Esophagus muscularis mucosa (tissue), 4 donors: ENCODE measurements at regions not wholly inside any gene's neighbourhood (a gene's known extent, or its start where the extent isn't known, plus 50 kb on each side); places are given as distances from the start of the nearest gene placed in this dataset.

Experiments
- DNase-seq: peaks from one replicate; pipeline ENCODE4 v3.0.0-alpha.2; 2017; ENCODE audit errors: extremely low spot score
- H3K27ac ChIP-seq, 4 donors: fragments of 200-600 bp; sonication (generic); replicated peaks in 1 of 4; 1 replicate in 3 of 4; 2 replicates in 1 of 4; pipeline ENCODE4 v1.5.1; 2016 to 2019; ENCODE audit warnings: mild to moderate bottlenecking in 1 of 4
- H3K27me3 ChIP-seq, 4 donors: fragments of 200-600 bp; sonication (generic); one replicate each; pipeline versions ENCODE4 v1.5.1 to v1.6.0; 2016 to 2019
- H3K36me3 ChIP-seq, 4 donors: fragments of 200-600 bp; sonication (generic); one replicate each; pipeline ENCODE4 v1.5.1; 2016 to 2019
- H3K4me1 ChIP-seq, 4 donors: fragments of 200-600 bp; sonication (generic); one replicate each; pipeline ENCODE4 v1.5.1; 2016 to 2019
- H3K4me3 ChIP-seq, 4 donors: fragments of 200-600 bp; sonication (generic); 1 replicate in 2 of 4; 2 replicates in 2 of 4; pipeline ENCODE4 v1.5.1; 2016 to 2019; ENCODE audit warnings: mild to moderate bottlenecking in 4 of 4, moderate library complexity in 1 of 4
- H3K9me3 ChIP-seq, 4 donors: fragments of 200-600 bp; sonication (generic); 1 replicate in 3 of 4; 2 replicates in 1 of 4; pipeline ENCODE4 v1.5.1; 2016 to 2019
- CTCF ChIP-seq, 3 experiments: fragments of 200-600 bp in 2 of 3; fragments of 450-650 bp in 1 of 3; sonication (generic) in 2 of 3; IDR thresholded peaks; one replicate each; pipeline ENCODE4 v1.5.1; 2017 to 2019; ENCODE audit warnings: antibody characterized with exemption in 3 of 3, mild to moderate bottlenecking in 2 of 3, moderate library complexity in 1 of 3
- EP300 ChIP-seq: sonication (generic); formaldehyde crosslinking; IDR thresholded peaks from one replicate; pipeline ENCODE4 v1.6.1; 2017; ENCODE audit warnings: antibody characterized with exemption
- POLR2A ChIP-seq: fragments of 450-650 bp; IDR thresholded peaks from one replicate; pipeline ENCODE4 v1.6.1; 2017; ENCODE audit warnings: antibody characterized with exemption, moderate library complexity, mild to moderate bottlenecking, low read depth
- POLR2AphosphoS5 ChIP-seq, 2 donors: sonication (generic); formaldehyde crosslinking; IDR thresholded peaks; one replicate each; pipeline ENCODE4 v1.6.1; 2017; ENCODE audit warnings: antibody characterized with exemption in 2 of 2
- WGBS: methylation state at CpG from one replicate; pipeline ENCODE4 v1.1.5; 2018; 5-methylcytosine and 5-hydroxymethylcytosine counted together
- intact Hi-C: fragments of 100-400 bp; cut with DNase I; formaldehyde crosslinking; loops from one replicate; pipeline ENCODE4 v1.15.1; 2023

- Histone ChIP-seq H3K27me3 (no peaks in the 10 kb centered on the region), H3K9me3 (no peaks in the 10 kb centered on the region), H3K4me3 (no peak overlapping the region), H3K36me3 (no peaks in the 10 kb centered on the region), H3K4me1 (peaks cover 0 to 5% (median 0%) of the 10 kb centered on the region in 4 donors), H3K27ac (no peak overlapping the region)
- TF ChIP-seq POLR2AphosphoS5 (IDR thresholded peaks at IDR 0.05) (peak in 1 of 2 donors; percentile 18), EP300 (no peak)
- DNase-seq, result peak; percentile 90
- intact Hi-C loops, result no loop called here
- 71% methylated on average over 13 of the region's 13 CpGs for WGBS
These were observed 206.1 kb upstream of the PRDM1 start for GRCh38 chr6:105880030-105880492.

DNA sequence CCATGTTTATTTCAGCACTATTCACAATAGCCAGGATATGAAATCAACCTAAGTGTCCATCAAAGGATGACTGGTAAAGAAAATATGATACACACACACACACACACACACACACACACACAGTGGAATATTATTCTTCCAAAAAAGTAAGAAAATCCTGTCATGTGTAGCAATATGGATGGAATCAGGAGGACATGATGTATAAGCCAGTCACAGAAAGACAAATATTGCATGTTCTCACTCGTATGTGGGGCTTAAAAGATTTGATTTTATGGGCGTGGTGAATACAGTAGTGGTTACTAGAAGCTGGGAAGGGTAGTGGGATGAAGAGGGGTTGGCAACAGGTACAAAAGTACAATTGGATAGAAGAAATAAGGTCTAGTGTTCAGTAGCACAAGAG lies 207.0 kb upstream of the PRDM1 start:
- Histone ChIP-seq H3K27me3 (no peaks in the 10 kb centered on the region), H3K4me1 (peaks cover 0 to 5% (median 0%) of the 10 kb centered on the region in 4 donors), H3K9me3 (no peaks in the 10 kb centered on the region), H3K36me3 (no peaks in the 10 kb centered on the region), H3K27ac (no peak overlapping the region), H3K4me3 (no peak overlapping the region)
- WGBS, result 79% methylated on average over 2 of the region's 2 CpGs
- no peak for TF ChIP-seq POLR2AphosphoS5 (IDR thresholded peaks at IDR 0.05)
- no peak for DNase-seq
- intact Hi-C loops, result no loop called here

DNA sequence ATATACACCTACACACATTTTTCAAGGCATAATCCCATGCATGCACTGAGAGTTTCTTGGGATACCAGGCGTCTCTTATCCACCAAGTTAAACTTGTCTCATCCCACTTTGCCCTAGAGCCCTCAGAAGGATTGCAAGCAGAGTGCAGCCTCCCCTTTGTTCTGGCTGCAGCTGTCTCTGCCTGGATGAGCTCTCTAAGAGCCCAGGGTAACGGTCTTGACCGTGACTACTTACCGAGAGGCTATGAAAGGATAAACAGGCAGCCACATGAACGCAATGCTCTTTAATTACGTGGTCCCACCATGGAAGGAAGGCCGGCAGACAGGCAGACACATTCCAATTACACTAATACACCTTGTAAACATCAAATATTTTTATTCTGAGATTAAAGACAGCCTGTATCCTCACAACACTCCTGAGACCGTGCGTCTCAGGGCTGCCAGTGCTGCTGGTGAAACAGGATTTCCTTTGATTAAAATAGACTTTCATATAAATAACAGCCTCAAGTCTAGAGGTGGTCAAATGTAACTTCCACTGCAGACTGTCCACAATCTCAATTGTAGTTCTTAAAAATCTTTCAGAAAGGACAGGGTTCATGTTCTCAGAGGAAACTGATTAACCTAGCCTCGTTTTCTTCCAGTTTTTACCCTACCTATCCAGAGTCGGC lies 210.0 kb upstream of the PRDM1 start:
- peaks cover 0 to 3% (median 0%) of the 10 kb centered on the region in 4 donors for H3K4me1 ChIP-seq
- no peaks in the 10 kb centered on the region for H3K36me3 ChIP-seq
- WGBS, result 54% methylated on average over 11 of the region's 11 CpGs
- H3K27ac ChIP-seq, result no peak overlapping the region
- H3K4me3 ChIP-seq, result no peak overlapping the region
- intact Hi-C loops, result no loop called here
- H3K27me3 ChIP-seq, result no peaks in the 10 kb centered on the region
- TF ChIP-seq POLR2AphosphoS5 (IDR thresholded peaks at IDR 0.05), result no peak
- TF ChIP-seq EP300, result no peak
- no peak for TF ChIP-seq POLR2A
- TF ChIP-seq CTCF (IDR thresholded peaks at IDR 0.05), result no peak
- H3K9me3 ChIP-seq, result no peaks in the 10 kb centered on the region
- DNase-seq, result peak; percentile 55

DNA sequence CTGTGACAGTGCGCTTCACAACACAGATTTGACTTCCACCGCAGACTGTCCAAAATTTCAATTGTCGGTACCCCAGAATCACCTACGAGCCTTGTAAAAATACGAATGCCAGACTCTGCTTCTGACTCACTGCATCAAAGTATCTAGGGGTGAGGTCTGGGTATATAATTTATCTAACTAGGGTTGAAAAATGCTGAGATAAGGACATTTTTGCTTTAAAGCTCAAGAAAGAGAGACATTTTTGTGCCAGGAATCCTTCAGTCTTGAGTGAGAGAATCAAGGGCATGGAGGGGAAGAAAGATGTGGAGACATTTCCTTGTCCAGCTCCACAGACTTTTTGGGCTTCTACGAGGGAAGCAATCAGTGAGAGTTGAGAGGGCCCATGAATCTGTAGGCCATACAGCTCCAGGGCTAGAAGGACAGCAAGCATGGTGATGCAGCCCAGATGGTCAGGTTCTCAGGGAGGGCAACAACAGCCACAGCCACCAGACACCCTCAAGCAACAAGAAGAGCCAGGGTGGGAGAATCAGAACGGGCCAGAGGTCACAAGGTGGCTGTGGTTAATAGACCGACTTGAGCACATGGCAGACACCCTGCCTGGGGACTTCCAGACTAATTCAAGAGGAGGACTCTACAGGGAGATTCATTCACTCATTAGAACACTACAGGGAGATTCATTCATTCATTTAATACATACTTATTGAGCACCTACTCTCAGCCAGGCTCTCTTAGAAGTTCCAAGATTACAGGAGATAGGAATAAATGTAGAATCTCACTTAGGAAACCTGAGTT lies 211.1 kb upstream of the PRDM1 start:
- intact Hi-C loops, result no loop called here

DNA sequence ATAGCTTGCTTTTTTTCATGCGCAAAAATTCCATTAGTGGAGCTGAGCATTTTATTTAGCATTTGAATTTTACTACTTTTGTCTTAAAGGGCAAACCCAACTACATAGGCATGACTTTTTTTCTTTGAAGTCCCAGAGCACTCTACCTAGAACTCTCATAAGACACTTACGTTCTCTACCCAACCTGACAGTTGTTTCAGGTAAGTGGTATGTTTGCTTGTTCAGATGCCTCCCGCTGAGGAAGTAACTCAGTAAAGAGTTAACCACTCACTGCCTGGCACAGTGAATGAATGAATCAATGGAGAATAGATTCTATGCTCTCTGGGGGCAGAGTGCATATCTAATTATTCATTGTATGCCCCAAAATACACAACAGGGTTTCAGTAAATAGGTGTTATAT lies 212.3 kb upstream of the PRDM1 start:
- Histone ChIP-seq H3K4me3 (no peak overlapping the region), H3K36me3 (no peaks in the 10 kb centered on the region), H3K4me1 (peaks cover 0 to 3% (median 0%) of the 10 kb centered on the region in 4 donors), H3K9me3 (no peaks in the 10 kb centered on the region), H3K27me3 (no peaks in the 10 kb centered on the region), H3K27ac (no peak overlapping the region)
- intact Hi-C loops, result no loop called here
- TF ChIP-seq CTCF (IDR thresholded peaks at IDR 0.05), result no peak
- TF ChIP-seq EP300, result no peak
- TF ChIP-seq POLR2A, result no peak
- TF ChIP-seq POLR2AphosphoS5 (IDR thresholded peaks at IDR 0.05), result no peak
- 94% methylated on average over 3 of the region's 3 CpGs for WGBS
- DNase-seq, result peak; percentile 12

More for the DNA sequence above, 211.1 kb upstream of the PRDM1 start:
- peaks cover 0 to 3% (median 0%) of the 10 kb centered on the region in 4 donors for H3K4me1 ChIP-seq
- no peaks in the 10 kb centered on the region for H3K9me3 ChIP-seq
- H3K4me3 ChIP-seq, result no peak overlapping the region
- no peak for TF ChIP-seq POLR2A
- TF ChIP-seq POLR2AphosphoS5 (IDR thresholded peaks at IDR 0.05), result no peak
- no peak for TF ChIP-seq EP300
- no peak for TF ChIP-seq CTCF (IDR thresholded peaks at IDR 0.05)
- DNase-seq, result peak; percentile 14
- 95% methylated on average over 8 of the region's 8 CpGs for WGBS
- no peak overlapping the region for H3K27ac ChIP-seq
- no peaks in the 10 kb centered on the region for H3K36me3 ChIP-seq
- H3K27me3 ChIP-seq, result no peaks in the 10 kb centered on the region
